ENCODE measurements at regions not wholly inside any gene's neighbourhood (a gene's known extent, or its start where the extent isn't known, plus 50 kb on each side); places are given as distances from the start of the nearest gene placed in this dataset.

GRCh38 chr14:71638523-71639196 is 293.6 kb upstream of the RGS6 start:
- TF ChIP-seq CTCF (IDR thresholded peaks at IDR 0.05; ENCODE audit: insufficient read depth, low read depth, low read length): no peak
- TF ChIP-seq EZH2 (IDR thresholded peaks at IDR 0.05; ENCODE audit: insufficient read depth, low read length): no peak
